HS-5 (cell line): ENCODE measurements at regions not wholly inside any gene's neighbourhood (a gene's known extent, or its start where the extent isn't known, plus 50 kb on each side); places are given as distances from the start of the nearest gene placed in this dataset.

Source experiments
- DNase-seq: peaks from one replicate; pipeline ENCODE4 v3.0.0-alpha.2; 2012; ENCODE audit warnings: low read depth

- no peak for DNase-seq
Observed at GRCh38 chr17:21517538-21518293, 141.6 kb downstream of the KCNJ12 start.

- DNase-seq: no peak
Observed at GRCh38 chr17:21522755-21523336, 146.7 kb downstream of the KCNJ12 start.

GRCh38 chr17:21523497-21524210 lies 147.5 kb downstream of the KCNJ12 start:
- no peak for DNase-seq

- no peak for DNase-seq
Observed at GRCh38 chr17:21524211-21524591, 148.0 kb downstream of the KCNJ12 start.

GRCh38 chr17:21525464-21526130 lies 149.4 kb downstream of the KCNJ12 start:
- DNase-seq: no peak

- no peak for DNase-seq
Observed at GRCh38 chr17:21528031-21528695, 152.0 kb downstream of the KCNJ12 start.

- no peak for DNase-seq
Observed at GRCh38 chr17:21530311-21530710, 154.2 kb downstream of the KCNJ12 start.

GRCh38 chr17:21530841-21531240 lies 154.7 kb downstream of the KCNJ12 start:
- no peak for DNase-seq

- no peak for DNase-seq
Observed at GRCh38 chr17:21532763-21533385, 156.7 kb downstream of the KCNJ12 start.

- DNase-seq: no peak
Observed at GRCh38 chr17:21535686-21536375, 156.5 kb upstream of the KCNJ18 start.

- no peak for DNase-seq
Observed at GRCh38 chr17:21537302-21537701, 155.0 kb upstream of the KCNJ18 start.

- no peak for DNase-seq
Observed at GRCh38 chr17:21538615-21539014, 153.7 kb upstream of the KCNJ18 start.

GRCh38 chr17:21539146-21539545 lies 153.2 kb upstream of the KCNJ18 start:
- peak; percentile 4 for DNase-seq

- DNase-seq: no peak
Observed at GRCh38 chr17:21540502-21540901, 151.8 kb upstream of the KCNJ18 start.

GRCh38 chr17:21542070-21542469 lies 150.3 kb upstream of the KCNJ18 start:
- DNase-seq: no peak

- no peak for DNase-seq
Observed at GRCh38 chr17:21542991-21543390, 149.3 kb upstream of the KCNJ18 start.

- no peak for DNase-seq
Observed at GRCh38 chr17:21545064-21545463, 147.3 kb upstream of the KCNJ18 start.

- DNase-seq: no peak
Observed at GRCh38 chr17:21548236-21548635, 144.1 kb upstream of the KCNJ18 start.

GRCh38 chr17:21549107-21549687 lies 143.1 kb upstream of the KCNJ18 start:
- peak; percentile 47 for DNase-seq

GRCh38 chr17:21550031-21550430 lies 142.3 kb upstream of the KCNJ18 start:
- DNase-seq: peak; percentile 65
